ENCODE measurements at regions not wholly inside any gene's neighbourhood (a gene's known extent, or its start where the extent isn't known, plus 50 kb on each side); places are given as distances from the start of the nearest gene placed in this dataset.

DNA sequence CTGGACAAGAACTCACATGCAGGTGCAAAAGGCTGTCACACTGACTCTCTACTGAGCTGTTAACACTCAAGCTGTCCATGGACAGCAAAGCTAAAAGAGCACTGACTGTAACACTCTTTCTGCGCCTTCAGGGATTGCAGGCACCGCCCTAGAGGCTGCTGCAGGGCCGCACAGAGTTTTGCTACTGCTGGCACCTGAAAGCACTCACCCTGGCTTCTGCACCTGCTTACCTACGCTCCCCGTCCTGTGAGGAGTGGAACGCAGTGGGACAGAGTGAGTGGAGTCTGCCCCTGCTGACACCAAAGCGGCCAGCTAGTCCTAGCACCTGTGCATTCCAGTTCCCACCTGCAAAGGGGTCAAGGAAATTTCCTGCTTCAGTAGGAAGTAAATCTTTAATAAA is 941.3 kb downstream of the DIPK2A start:
- TF ChIP-seq, protein P1, sequence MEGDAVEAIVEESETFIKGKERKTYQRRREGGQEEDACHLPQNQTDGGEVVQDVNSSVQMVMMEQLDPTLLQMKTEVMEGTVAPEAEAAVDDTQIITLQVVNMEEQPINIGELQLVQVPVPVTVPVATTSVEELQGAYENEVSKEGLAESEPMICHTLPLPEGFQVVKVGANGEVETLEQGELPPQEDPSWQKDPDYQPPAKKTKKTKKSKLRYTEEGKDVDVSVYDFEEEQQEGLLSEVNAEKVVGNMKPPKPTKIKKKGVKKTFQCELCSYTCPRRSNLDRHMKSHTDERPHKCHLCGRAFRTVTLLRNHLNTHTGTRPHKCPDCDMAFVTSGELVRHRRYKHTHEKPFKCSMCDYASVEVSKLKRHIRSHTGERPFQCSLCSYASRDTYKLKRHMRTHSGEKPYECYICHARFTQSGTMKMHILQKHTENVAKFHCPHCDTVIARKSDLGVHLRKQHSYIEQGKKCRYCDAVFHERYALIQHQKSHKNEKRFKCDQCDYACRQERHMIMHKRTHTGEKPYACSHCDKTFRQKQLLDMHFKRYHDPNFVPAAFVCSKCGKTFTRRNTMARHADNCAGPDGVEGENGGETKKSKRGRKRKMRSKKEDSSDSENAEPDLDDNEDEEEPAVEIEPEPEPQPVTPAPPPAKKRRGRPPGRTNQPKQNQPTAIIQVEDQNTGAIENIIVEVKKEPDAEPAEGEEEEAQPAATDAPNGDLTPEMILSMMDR (IDR thresholded peaks at IDR 0.05; ENCODE audit: low read depth, low read length, poor library complexity, severe bottlenecking), result no peak
- TF ChIP-seq EZH2phosphoT487 (IDR thresholded peaks at IDR 0.05; ENCODE audit: borderline replicate concordance, low read length), result no peak
- no peaks in the 10 kb centered on the region for H3K27me3 ChIP-seq (ENCODE audit: control insufficient read depth, low read length)
- H3K4me1 ChIP-seq (ENCODE audit: control insufficient read depth, low read length), result no peaks in the 10 kb centered on the region
- H4K20me1 ChIP-seq (ENCODE audit: control insufficient read depth, insufficient read depth, low read depth, low read length), result no peaks in the 10 kb centered on the region
- H3K9me2 ChIP-seq (replicated peaks; ENCODE audit: control insufficient read depth, low read length), result no peaks in the 10 kb centered on the region
- no peak overlapping the region for H3K4me2 ChIP-seq (ENCODE audit: low read length)
- H3K4me3 ChIP-seq (ENCODE audit: low read length), result no peak overlapping the region
- H3K27ac ChIP-seq (ENCODE audit: low read depth, low read length), result no peak overlapping the region
- no peaks in the 10 kb centered on the region for H3K79me2 ChIP-seq (ENCODE audit: control insufficient read depth, low read length)
- H3F3A ChIP-seq (ENCODE audit: control insufficient read depth, insufficient read depth), result no peaks in the 10 kb centered on the region
- H3K9me3 ChIP-seq (ENCODE audit: control insufficient read depth, insufficient read depth, low read length), result no peaks in the 10 kb centered on the region
- H3K36me3 ChIP-seq (ENCODE audit: control insufficient read depth, low read length), result no peaks in the 10 kb centered on the region

DNA sequence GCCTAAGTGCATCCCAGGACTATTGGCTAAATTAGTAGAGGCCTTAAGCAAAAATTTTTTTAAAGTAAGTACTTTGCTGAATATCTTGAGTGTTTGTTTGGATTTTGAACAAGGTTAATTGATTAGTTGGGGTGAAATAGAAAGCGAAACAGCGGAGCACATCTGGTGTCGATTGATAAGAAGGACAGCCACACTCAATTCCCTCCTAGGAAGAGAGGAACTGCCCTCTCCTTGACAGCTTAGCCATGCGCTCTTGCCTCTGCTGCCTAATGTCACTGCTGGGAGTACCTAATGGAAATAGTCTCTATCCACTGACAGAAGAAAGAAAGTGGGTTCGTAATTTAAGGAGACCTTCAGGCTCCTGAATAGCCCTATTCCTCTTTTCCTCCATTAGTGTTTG is 943.6 kb downstream of the DIPK2A start:
- no peaks in the 10 kb centered on the region for H3K27me3 ChIP-seq (ENCODE audit: control insufficient read depth, low read length)
- H3K27ac ChIP-seq (ENCODE audit: low read depth, low read length), result no peak overlapping the region
- H3K9me2 ChIP-seq (replicated peaks; ENCODE audit: control insufficient read depth, low read length), result no peaks in the 10 kb centered on the region
- no peaks in the 10 kb centered on the region for H3K79me2 ChIP-seq (ENCODE audit: control insufficient read depth, low read length)
- no peaks in the 10 kb centered on the region for H3K36me3 ChIP-seq (ENCODE audit: control insufficient read depth, low read length)
- TF ChIP-seq, protein P1 (IDR thresholded peaks at IDR 0.05; ENCODE audit: low read depth, low read length, poor library complexity, severe bottlenecking), result no peak
- TF ChIP-seq EZH2phosphoT487 (IDR thresholded peaks at IDR 0.05; ENCODE audit: borderline replicate concordance, low read length), result no peak
- H3F3A ChIP-seq (ENCODE audit: control insufficient read depth, insufficient read depth), result no peaks in the 10 kb centered on the region
- H3K4me1 ChIP-seq (ENCODE audit: control insufficient read depth, low read length), result no peaks in the 10 kb centered on the region
- no peak overlapping the region for H3K4me2 ChIP-seq (ENCODE audit: low read length)
- H3K4me3 ChIP-seq (ENCODE audit: low read length), result no peak overlapping the region
- H3K9me3 ChIP-seq (ENCODE audit: control insufficient read depth, insufficient read depth, low read length), result no peaks in the 10 kb centered on the region
- no peaks in the 10 kb centered on the region for H4K20me1 ChIP-seq (ENCODE audit: control insufficient read depth, insufficient read depth, low read depth, low read length)

DNA sequence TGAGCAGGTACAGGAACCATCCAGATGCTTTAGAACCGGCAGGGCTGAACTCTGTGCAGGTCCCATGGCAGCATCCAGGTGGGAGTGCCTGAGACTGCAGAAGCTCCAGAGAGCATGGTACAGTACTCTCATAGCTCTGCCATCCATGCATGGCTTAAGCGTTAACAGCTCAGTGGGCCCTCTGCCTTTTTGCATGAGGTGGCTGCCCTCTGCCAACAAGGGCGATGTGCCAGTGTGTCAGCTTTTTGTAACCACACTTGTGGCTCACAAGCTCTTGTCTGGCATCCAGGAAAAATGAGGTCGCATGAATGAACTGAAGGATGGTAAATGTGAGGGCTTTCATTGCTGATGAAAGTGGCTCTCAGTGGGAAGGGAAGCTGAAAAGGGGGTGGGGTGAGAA is 950.1 kb downstream of the DIPK2A start:
- Histone ChIP-seq H3K4me2 (ENCODE audit: low read length) (no peak overlapping the region), H3K36me3 (ENCODE audit: control insufficient read depth, low read length) (no peaks in the 10 kb centered on the region), H3K4me1 (ENCODE audit: control insufficient read depth, low read length) (no peaks in the 10 kb centered on the region), H3K4me3 (ENCODE audit: low read length) (no peak overlapping the region), H3K9me3 (ENCODE audit: control insufficient read depth, insufficient read depth, low read length) (no peaks in the 10 kb centered on the region), H3K9me2 (replicated peaks; ENCODE audit: control insufficient read depth, low read length) (no peaks in the 10 kb centered on the region; the same call in 1 of the 2 replicates), H3K27ac (ENCODE audit: low read depth, low read length) (no peak overlapping the region), H3K79me2 (ENCODE audit: control insufficient read depth, low read length) (no peaks in the 10 kb centered on the region), H3K27me3 (ENCODE audit: control insufficient read depth, low read length) (no peaks in the 10 kb centered on the region), H3F3A (ENCODE audit: control insufficient read depth, insufficient read depth) (no peaks in the 10 kb centered on the region), H4K20me1 (ENCODE audit: control insufficient read depth, insufficient read depth, low read depth, low read length) (no peaks in the 10 kb centered on the region)
- no peak for TF ChIP-seq EZH2phosphoT487 (IDR thresholded peaks at IDR 0.05; ENCODE audit: borderline replicate concordance, low read length)
- TF ChIP-seq, protein P1 (IDR thresholded peaks at IDR 0.05; ENCODE audit: low read depth, low read length, poor library complexity, severe bottlenecking), result no peak

All from DOHH2 (cell line).